Panc1 (cell line): ENCODE measurements at regions not wholly inside any gene's neighbourhood (a gene's known extent, or its start where the extent isn't known, plus 50 kb on each side); places are given as distances from the start of the nearest gene placed in this dataset.

ENCODE experiments used
- POLR2AphosphoS5 ChIP-seq: IDR thresholded peaks from 2 replicates; pipeline ENCODE4 v1.6.1; 2012; ENCODE audit warnings: mild to moderate bottlenecking, low read depth, low read length, moderate library complexity
- TCF7L2 ChIP-seq: IDR thresholded peaks from 2 replicates; pipeline ENCODE4 v1.6.1; 2011; ENCODE audit warnings: mild to moderate bottlenecking, low read depth, low read length, inconsistent platforms
- TF ChIP-seq, protein P1 (sequence below): fragments of 450-650 bp; IDR thresholded peaks from 2 replicates; pipeline ENCODE4 v1.5.1; 2017; ENCODE audit warnings: mild to moderate bottlenecking
- TF ChIP-seq, protein P2 (sequence below), 2 experiments: IDR thresholded peaks; 2 replicates each; pipeline ENCODE4 v1.6.1; 2011 to 2012; ENCODE audit warnings: low read depth in 2 of 2, control low read depth in 1 of 2, low read length in 1 of 2, mild to moderate bottlenecking in 1 of 2, moderate library complexity in 1 of 2; ENCODE audit not compliant: insufficient read depth in 1 of 2

DNA sequence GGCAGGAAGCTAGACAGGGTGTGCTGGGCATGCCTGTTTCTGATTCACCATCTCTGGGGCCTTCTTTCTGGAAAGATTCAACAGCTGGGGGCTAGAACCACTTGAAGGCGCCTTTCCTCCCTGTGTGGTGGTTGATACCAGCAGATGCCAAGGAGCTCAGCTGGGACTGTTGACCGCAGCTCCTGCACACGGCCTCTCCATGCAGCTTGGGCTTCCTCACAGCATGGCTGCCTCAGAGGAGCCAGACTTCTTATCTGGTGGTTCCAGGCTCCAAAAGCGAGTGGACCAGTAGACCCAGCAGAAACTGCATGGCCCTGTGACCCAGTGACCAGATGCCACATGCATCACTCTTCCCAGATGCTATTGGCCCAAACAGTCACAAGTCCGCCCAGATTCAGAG lies 74.7 kb upstream of the COL5A1 start:
- TF ChIP-seq, protein P1, sequence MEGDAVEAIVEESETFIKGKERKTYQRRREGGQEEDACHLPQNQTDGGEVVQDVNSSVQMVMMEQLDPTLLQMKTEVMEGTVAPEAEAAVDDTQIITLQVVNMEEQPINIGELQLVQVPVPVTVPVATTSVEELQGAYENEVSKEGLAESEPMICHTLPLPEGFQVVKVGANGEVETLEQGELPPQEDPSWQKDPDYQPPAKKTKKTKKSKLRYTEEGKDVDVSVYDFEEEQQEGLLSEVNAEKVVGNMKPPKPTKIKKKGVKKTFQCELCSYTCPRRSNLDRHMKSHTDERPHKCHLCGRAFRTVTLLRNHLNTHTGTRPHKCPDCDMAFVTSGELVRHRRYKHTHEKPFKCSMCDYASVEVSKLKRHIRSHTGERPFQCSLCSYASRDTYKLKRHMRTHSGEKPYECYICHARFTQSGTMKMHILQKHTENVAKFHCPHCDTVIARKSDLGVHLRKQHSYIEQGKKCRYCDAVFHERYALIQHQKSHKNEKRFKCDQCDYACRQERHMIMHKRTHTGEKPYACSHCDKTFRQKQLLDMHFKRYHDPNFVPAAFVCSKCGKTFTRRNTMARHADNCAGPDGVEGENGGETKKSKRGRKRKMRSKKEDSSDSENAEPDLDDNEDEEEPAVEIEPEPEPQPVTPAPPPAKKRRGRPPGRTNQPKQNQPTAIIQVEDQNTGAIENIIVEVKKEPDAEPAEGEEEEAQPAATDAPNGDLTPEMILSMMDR = no peak
- TF ChIP-seq POLR2AphosphoS5 = no peak
- TF ChIP-seq, protein P2, sequence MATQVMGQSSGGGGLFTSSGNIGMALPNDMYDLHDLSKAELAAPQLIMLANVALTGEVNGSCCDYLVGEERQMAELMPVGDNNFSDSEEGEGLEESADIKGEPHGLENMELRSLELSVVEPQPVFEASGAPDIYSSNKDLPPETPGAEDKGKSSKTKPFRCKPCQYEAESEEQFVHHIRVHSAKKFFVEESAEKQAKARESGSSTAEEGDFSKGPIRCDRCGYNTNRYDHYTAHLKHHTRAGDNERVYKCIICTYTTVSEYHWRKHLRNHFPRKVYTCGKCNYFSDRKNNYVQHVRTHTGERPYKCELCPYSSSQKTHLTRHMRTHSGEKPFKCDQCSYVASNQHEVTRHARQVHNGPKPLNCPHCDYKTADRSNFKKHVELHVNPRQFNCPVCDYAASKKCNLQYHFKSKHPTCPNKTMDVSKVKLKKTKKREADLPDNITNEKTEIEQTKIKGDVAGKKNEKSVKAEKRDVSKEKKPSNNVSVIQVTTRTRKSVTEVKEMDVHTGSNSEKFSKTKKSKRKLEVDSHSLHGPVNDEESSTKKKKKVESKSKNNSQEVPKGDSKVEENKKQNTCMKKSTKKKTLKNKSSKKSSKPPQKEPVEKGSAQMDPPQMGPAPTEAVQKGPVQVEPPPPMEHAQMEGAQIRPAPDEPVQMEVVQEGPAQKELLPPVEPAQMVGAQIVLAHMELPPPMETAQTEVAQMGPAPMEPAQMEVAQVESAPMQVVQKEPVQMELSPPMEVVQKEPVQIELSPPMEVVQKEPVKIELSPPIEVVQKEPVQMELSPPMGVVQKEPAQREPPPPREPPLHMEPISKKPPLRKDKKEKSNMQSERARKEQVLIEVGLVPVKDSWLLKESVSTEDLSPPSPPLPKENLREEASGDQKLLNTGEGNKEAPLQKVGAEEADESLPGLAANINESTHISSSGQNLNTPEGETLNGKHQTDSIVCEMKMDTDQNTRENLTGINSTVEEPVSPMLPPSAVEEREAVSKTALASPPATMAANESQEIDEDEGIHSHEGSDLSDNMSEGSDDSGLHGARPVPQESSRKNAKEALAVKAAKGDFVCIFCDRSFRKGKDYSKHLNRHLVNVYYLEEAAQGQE (IDR thresholded peaks at IDR 0.05; ENCODE audit: insufficient read depth in 1 of 2, low read depth in 2 of 2, low read length in 1 of 2) = no peak
- TF ChIP-seq TCF7L2 = no peak
